IPS-18a (cell line): ENCODE measurements at regions not wholly inside any gene's neighbourhood (a gene's known extent, or its start where the extent isn't known, plus 50 kb on each side); places are given as distances from the start of the nearest gene placed in this dataset.

Experiments
- H3K27ac ChIP-seq: one replicate; pipeline ENCODE4 v1.5.1; 2013; ENCODE audit warnings: low read length
- H3K27me3 ChIP-seq: one replicate; pipeline ENCODE4 v1.6.1; 2013; ENCODE audit warnings: mild to moderate bottlenecking, low read length; ENCODE audit not compliant: control insufficient read depth, insufficient read depth
- H3K36me3 ChIP-seq: one replicate; pipeline ENCODE4 v1.6.1; 2013; ENCODE audit warnings: low read depth, low read length; ENCODE audit not compliant: control insufficient read depth
- H3K4me1 ChIP-seq: one replicate; pipeline ENCODE4 v1.6.1; 2013; ENCODE audit warnings: low read depth, low read length; ENCODE audit not compliant: control insufficient read depth
- H3K4me3 ChIP-seq: one replicate; pipeline ENCODE4 v1.5.1; 2013; ENCODE audit warnings: low read length
- H3K9ac ChIP-seq: one replicate; pipeline ENCODE4 v1.6.1; 2013; ENCODE audit warnings: mild to moderate bottlenecking, low read length, moderate library complexity
- H3K9me3 ChIP-seq: one replicate; pipeline ENCODE4 v1.6.1; 2013; ENCODE audit warnings: low read depth, low read length; ENCODE audit not compliant: control insufficient read depth

- Histone ChIP-seq H3K4me3 (no peak overlapping the region), H3K27me3 (no peaks in the 10 kb centered on the region), H3K9me3 (no peaks in the 10 kb centered on the region), H3K36me3 (peaks cover 13% of the 10 kb centered on the region), H3K4me1 (no peaks in the 10 kb centered on the region), H3K9ac (no peak overlapping the region), H3K27ac (no peak overlapping the region)
These were observed 51.1 kb downstream of the HYCC1 start for GRCh38 chr7:22962775-22963350.

GRCh38 chr7:22958742-22959141 lies 55.2 kb downstream of the HYCC1 start:
- H3K27me3 ChIP-seq, result no peaks in the 10 kb centered on the region
- H3K9me3 ChIP-seq, result no peaks in the 10 kb centered on the region
- H3K4me1 ChIP-seq, result no peaks in the 10 kb centered on the region
- no peak overlapping the region for H3K4me3 ChIP-seq
- H3K36me3 ChIP-seq, result peaks cover 14% of the 10 kb centered on the region
- H3K27ac ChIP-seq, result no peak overlapping the region
- no peak overlapping the region for H3K9ac ChIP-seq

DNA sequence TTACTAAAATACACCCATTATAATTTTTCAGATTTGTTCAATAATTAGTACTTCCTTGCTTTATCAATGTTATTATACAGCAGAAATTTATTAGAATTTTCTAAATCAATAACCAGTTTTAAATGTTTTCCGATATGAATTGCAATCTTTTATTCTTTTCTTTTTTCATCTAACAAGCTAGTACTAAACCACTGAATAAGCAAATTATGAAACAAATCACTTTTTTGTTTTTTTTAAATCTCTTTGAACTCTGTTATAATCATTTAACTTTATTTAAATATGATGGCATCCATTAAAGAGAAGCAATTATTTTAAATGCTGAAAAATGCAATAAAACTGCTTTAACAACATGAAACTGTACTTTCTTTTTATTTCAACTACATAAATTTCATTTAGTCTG lies 59.7 kb downstream of the HYCC1 start:
- no peak overlapping the region for H3K4me3 ChIP-seq
- no peak overlapping the region for H3K27ac ChIP-seq
- no peaks in the 10 kb centered on the region for H3K9me3 ChIP-seq
- H3K36me3 ChIP-seq, result peaks cover 4% of the 10 kb centered on the region
- no peak overlapping the region for H3K9ac ChIP-seq
- no peaks in the 10 kb centered on the region for H3K27me3 ChIP-seq
- H3K4me1 ChIP-seq, result peaks cover 36% of the 10 kb centered on the region

- Histone ChIP-seq H3K36me3 (peaks cover 4% of the 10 kb centered on the region), H3K9ac (no peak overlapping the region), H3K27me3 (no peaks in the 10 kb centered on the region), H3K4me1 (peaks cover 42% of the 10 kb centered on the region), H3K9me3 (no peaks in the 10 kb centered on the region), H3K4me3 (no peak overlapping the region), H3K27ac (no peak overlapping the region)
These were observed 61.5 kb downstream of the HYCC1 start for GRCh38 chr7:22952306-22953015.

DNA sequence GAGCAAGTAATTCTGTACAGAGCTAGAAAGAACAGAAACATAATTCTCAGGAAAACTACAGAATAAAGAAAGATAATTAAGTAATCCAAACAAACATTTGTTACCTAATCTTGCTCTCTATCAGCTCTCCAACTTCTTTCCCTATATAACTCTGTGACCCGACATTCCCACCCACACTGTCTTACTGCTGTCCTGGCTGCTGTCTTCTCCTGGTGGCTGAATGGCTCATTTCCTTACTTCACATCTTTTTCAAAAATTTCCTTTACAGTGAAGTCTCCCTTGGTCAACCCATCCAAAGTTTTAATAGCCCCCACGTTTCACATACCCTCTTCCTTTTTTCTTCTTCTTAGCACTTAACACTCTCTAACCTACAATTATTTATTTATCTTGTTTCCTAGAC lies 64.0 kb downstream of the HYCC1 start:
- peaks cover 4% of the 10 kb centered on the region for H3K36me3 ChIP-seq
- H3K9me3 ChIP-seq, result no peaks in the 10 kb centered on the region
- H3K9ac ChIP-seq, result no peak overlapping the region
- H3K27ac ChIP-seq, result no peak overlapping the region
- H3K4me3 ChIP-seq, result no peak overlapping the region
- H3K4me1 ChIP-seq, result peaks cover 42% of the 10 kb centered on the region
- no peaks in the 10 kb centered on the region for H3K27me3 ChIP-seq

- no peaks in the 10 kb centered on the region for H3K9me3 ChIP-seq
- H3K9ac ChIP-seq, result no peak overlapping the region
- H3K4me3 ChIP-seq, result no peak overlapping the region
- H3K36me3 ChIP-seq, result peaks cover 4% of the 10 kb centered on the region
- no peak overlapping the region for H3K27ac ChIP-seq
- peaks cover 42% of the 10 kb centered on the region for H3K4me1 ChIP-seq
- no peaks in the 10 kb centered on the region for H3K27me3 ChIP-seq
These were observed 64.7 kb downstream of the HYCC1 start for GRCh38 chr7:22949221-22949620.

- Histone ChIP-seq H3K27me3 (no peaks in the 10 kb centered on the region), H3K4me3 (no peak overlapping the region), H3K4me1 (peaks cover 45% of the 10 kb centered on the region), H3K9ac (no peak overlapping the region), H3K9me3 (no peaks in the 10 kb centered on the region), H3K27ac (no peak overlapping the region), H3K36me3 (peaks cover 4% of the 10 kb centered on the region)
These were observed 65.2 kb downstream of the HYCC1 start for GRCh38 chr7:22948770-22949169.

DNA sequence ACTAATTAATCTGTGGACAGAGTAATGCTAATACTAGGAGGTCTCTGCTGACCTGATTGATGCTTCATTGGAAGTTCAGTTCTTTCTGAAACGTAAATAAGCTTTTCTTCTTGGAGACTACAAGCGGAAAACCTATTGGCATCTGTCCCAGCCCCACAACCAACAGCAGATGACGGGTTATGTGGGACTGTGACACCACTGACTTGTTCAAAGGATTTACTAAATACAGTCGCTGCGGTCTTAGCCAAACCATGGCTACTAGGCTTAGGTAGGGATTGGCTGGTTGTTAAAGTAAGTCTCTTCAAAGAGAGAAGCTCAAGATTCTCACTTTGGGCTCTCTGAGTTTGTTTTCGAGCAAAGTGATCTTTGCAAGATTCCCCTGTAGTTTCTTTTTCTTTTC lies 68.3 kb downstream of the HYCC1 start:
- Histone ChIP-seq H3K4me3 (no peak overlapping the region), H3K9ac (no peak overlapping the region), H3K4me1 (peaks cover 36% of the 10 kb centered on the region), H3K27ac (no peak overlapping the region), H3K27me3 (no peaks in the 10 kb centered on the region), H3K9me3 (no peaks in the 10 kb centered on the region), H3K36me3 (peaks cover 4% of the 10 kb centered on the region)

GRCh38 chr7:22944510-22944909 lies 69.4 kb downstream of the HYCC1 start:
- Histone ChIP-seq H3K27ac (no peak overlapping the region), H3K4me1 (peaks cover 26% of the 10 kb centered on the region), H3K27me3 (no peaks in the 10 kb centered on the region), H3K4me3 (no peak overlapping the region), H3K36me3 (peaks cover 4% of the 10 kb centered on the region), H3K9me3 (no peaks in the 10 kb centered on the region), H3K9ac (no peak overlapping the region)

GRCh38 chr7:22944022-22944421 lies 69.9 kb downstream of the HYCC1 start:
- no peak overlapping the region for H3K9ac ChIP-seq
- H3K4me3 ChIP-seq, result no peak overlapping the region
- H3K27ac ChIP-seq, result no peak overlapping the region

GRCh38 chr7:22942191-22942590 lies 71.7 kb downstream of the HYCC1 start:
- Histone ChIP-seq H3K27ac (peak overlapping the region; percentile 60), H3K36me3 (peaks cover 4% of the 10 kb centered on the region), H3K4me1 (peaks cover 20% of the 10 kb centered on the region), H3K4me3 (peak overlapping the region; percentile 11), H3K9me3 (no peaks in the 10 kb centered on the region), H3K9ac (no peak overlapping the region), H3K27me3 (no peaks in the 10 kb centered on the region)

More at GRCh38 chr7:22944022-22944421, 69.9 kb downstream of the HYCC1 start:
- Histone ChIP-seq H3K27me3 (no peaks in the 10 kb centered on the region), H3K9me3 (no peaks in the 10 kb centered on the region), H3K4me1 (peaks cover 21% of the 10 kb centered on the region), H3K36me3 (peaks cover 4% of the 10 kb centered on the region)

DNA sequence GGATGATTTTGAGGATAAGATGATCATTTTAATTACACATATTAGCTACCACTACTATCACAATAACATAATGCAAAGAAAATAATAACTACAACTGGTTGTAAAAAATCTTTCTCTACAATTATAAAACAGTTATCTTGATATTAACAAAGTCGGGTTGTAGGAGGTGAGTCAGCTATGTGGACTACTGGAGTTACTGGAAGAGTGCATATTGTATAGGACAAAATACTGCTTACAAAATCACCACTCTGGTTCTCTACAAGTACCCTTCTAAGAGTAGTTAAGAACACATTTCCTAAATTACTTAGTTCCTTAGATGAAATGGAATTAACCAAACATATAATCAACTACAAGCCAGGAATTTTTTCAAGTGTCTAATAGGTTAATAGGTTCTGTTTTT lies 74.1 kb downstream of the HYCC1 start:
- H3K9me3 ChIP-seq, result no peaks in the 10 kb centered on the region
- no peaks in the 10 kb centered on the region for H3K36me3 ChIP-seq
- no peak overlapping the region for H3K4me3 ChIP-seq
- peaks cover 20% of the 10 kb centered on the region for H3K4me1 ChIP-seq
- H3K9ac ChIP-seq, result no peak overlapping the region
- H3K27ac ChIP-seq, result no peak overlapping the region
- H3K27me3 ChIP-seq, result no peaks in the 10 kb centered on the region
